ENCODE measurements at regions not wholly inside any gene's neighbourhood (a gene's known extent, or its start where the extent isn't known, plus 50 kb on each side); places are given as distances from the start of the nearest gene placed in this dataset.
"Not testable (repeated sequence)": the region's sequence is repeated elsewhere in the genome, so short reads cannot be mapped to it uniquely, and the experiment has no call there.

GRCh38 chr10:9228771-9229170 is 1174.3 kb downstream of the GATA3 start:
- Mint-ChIP-seq H3K27ac (no peak overlapping the region), H3K27me3 (peaks cover 69% of the 10 kb centered on the region), H3K4me3 (no peak overlapping the region), H3K4me1 (peaks cover 7% of the 10 kb centered on the region), H3K36me3 (ENCODE audit: low read depth) (peaks cover 2% of the 10 kb centered on the region)
- DNase-seq (no peak), ATAC-seq (no peak)
- H3K9me3 ChIP-seq (ENCODE audit: control insufficient read depth, low read length, poor library complexity, severe bottlenecking) = no peaks in the 10 kb centered on the region

GRCh38 chr10:9229702-9230244 is 1175.3 kb downstream of the GATA3 start:
- DNase-seq (no peak), ATAC-seq (peak; percentile 20)
- peak overlapping the region; percentile 59 for H3K4me3 Mint-ChIP-seq

GRCh38 chr10:9230625-9231024 is 1176.1 kb downstream of the GATA3 start:
- H3K9me3 ChIP-seq (ENCODE audit: control insufficient read depth, low read length, poor library complexity, severe bottlenecking) = no peaks in the 10 kb centered on the region
- Mint-ChIP-seq H3K27me3 (peaks cover 54% of the 10 kb centered on the region), H3K4me3 (no peak overlapping the region), H3K27ac (no peak overlapping the region), H3K36me3 (ENCODE audit: low read depth) (no peaks in the 10 kb centered on the region), H3K4me1 (peaks cover 7% of the 10 kb centered on the region)
- ATAC-seq (no peak), DNase-seq (no peak)

More at GRCh38 chr10:9229702-9230244, 1175.3 kb downstream of the GATA3 start:
- Mint-ChIP-seq H3K4me1 (peaks cover 7% of the 10 kb centered on the region), H3K36me3 (ENCODE audit: low read depth) (no peaks in the 10 kb centered on the region), H3K27me3 (peaks cover 62% of the 10 kb centered on the region), H3K27ac (no peak overlapping the region)
- H3K9me3 ChIP-seq (ENCODE audit: control insufficient read depth, low read length, poor library complexity, severe bottlenecking) = no peaks in the 10 kb centered on the region

GRCh38 chr10:9234191-9234590 is 1179.7 kb downstream of the GATA3 start:
- H3K4me1 Mint-ChIP-seq = peaks cover 7% of the 10 kb centered on the region
- no peak overlapping the region for H3K4me3 Mint-ChIP-seq
- H3K27ac Mint-ChIP-seq = no peak overlapping the region
- no peaks in the 10 kb centered on the region for H3K36me3 Mint-ChIP-seq (ENCODE audit: low read depth)
- DNase-seq (no peak), ATAC-seq (no peak)
- peaks cover 42% of the 10 kb centered on the region for H3K27me3 Mint-ChIP-seq
- H3K9me3 ChIP-seq (ENCODE audit: control insufficient read depth, low read length, poor library complexity, severe bottlenecking) = no peaks in the 10 kb centered on the region

GRCh38 chr10:9238041-9238440 is 1183.6 kb downstream of the GATA3 start:
- H3K36me3 Mint-ChIP-seq (ENCODE audit: low read depth) = no peaks in the 10 kb centered on the region
- no peak for DNase-seq
- no peak overlapping the region for H3K4me3 Mint-ChIP-seq
- H3K4me1 Mint-ChIP-seq = no peaks in the 10 kb centered on the region
- peaks cover 16% of the 10 kb centered on the region for H3K27me3 Mint-ChIP-seq
- no peaks in the 10 kb centered on the region for H3K9me3 ChIP-seq (ENCODE audit: control insufficient read depth, low read length, poor library complexity, severe bottlenecking)
- H3K27ac Mint-ChIP-seq = no peak overlapping the region
- no peak for ATAC-seq

GRCh38 chr10:9239298-9239697 is 1184.8 kb downstream of the GATA3 start:
- ATAC-seq = no peak
- no peak overlapping the region for H3K27ac Mint-ChIP-seq
- peaks cover 20% of the 10 kb centered on the region for H3K27me3 Mint-ChIP-seq

GRCh38 chr10:9243941-9244411 is 1189.5 kb downstream of the GATA3 start:
- DNase-seq (no peak), ATAC-seq (no peak)
- H3K9me3 ChIP-seq (ENCODE audit: control insufficient read depth, low read length, poor library complexity, severe bottlenecking) = no peaks in the 10 kb centered on the region
- no peaks in the 10 kb centered on the region for H3K4me1 Mint-ChIP-seq
- H3K36me3 Mint-ChIP-seq (ENCODE audit: low read depth) = peaks cover 2% of the 10 kb centered on the region
- H3K27ac Mint-ChIP-seq = no peak overlapping the region
- H3K27me3 Mint-ChIP-seq = peaks cover 30% of the 10 kb centered on the region
- H3K4me3 Mint-ChIP-seq = no peak overlapping the region

More at GRCh38 chr10:9239298-9239697, 1184.8 kb downstream of the GATA3 start:
- H3K4me1 Mint-ChIP-seq = no peaks in the 10 kb centered on the region
- H3K36me3 Mint-ChIP-seq (ENCODE audit: low read depth) = no peaks in the 10 kb centered on the region
- no peak for DNase-seq
- H3K9me3 ChIP-seq (ENCODE audit: control insufficient read depth, low read length, poor library complexity, severe bottlenecking) = no peaks in the 10 kb centered on the region
- H3K4me3 Mint-ChIP-seq = no peak overlapping the region

- Mint-ChIP-seq H3K27me3 (peaks cover 30% of the 10 kb centered on the region), H3K27ac (no peak overlapping the region), H3K4me1 (no peaks in the 10 kb centered on the region), H3K4me3 (no peak overlapping the region), H3K36me3 (ENCODE audit: low read depth) (peaks cover 2% of the 10 kb centered on the region)
- ATAC-seq (no peak), DNase-seq (no peak)
- H3K9me3 ChIP-seq (ENCODE audit: control insufficient read depth, low read length, poor library complexity, severe bottlenecking) = no peaks in the 10 kb centered on the region
These were observed 1190.4 kb downstream of the GATA3 start for GRCh38 chr10:9244864-9245263.

- no peak overlapping the region for H3K4me3 Mint-ChIP-seq
- ATAC-seq = no peak
- DNase-seq = no peak
- H3K27ac Mint-ChIP-seq = no peak overlapping the region
- H3K9me3 ChIP-seq (ENCODE audit: control insufficient read depth, low read length, poor library complexity, severe bottlenecking) = no peaks in the 10 kb centered on the region
- H3K36me3 Mint-ChIP-seq (ENCODE audit: low read depth) = peaks cover 2% of the 10 kb centered on the region
- H3K4me1 Mint-ChIP-seq = no peaks in the 10 kb centered on the region
- H3K27me3 Mint-ChIP-seq = peaks cover 42% of the 10 kb centered on the region
These were observed 1198.6 kb downstream of the GATA3 start for GRCh38 chr10:9253121-9253520.

- Mint-ChIP-seq H3K4me3 (no peak overlapping the region), H3K27ac (no peak overlapping the region), H3K36me3 (ENCODE audit: low read depth) (no peaks in the 10 kb centered on the region), H3K4me1 (no peaks in the 10 kb centered on the region), H3K27me3 (peaks cover 46% of the 10 kb centered on the region)
- no peak for DNase-seq
- ATAC-seq = no peak
- no peaks in the 10 kb centered on the region for H3K9me3 ChIP-seq (ENCODE audit: control insufficient read depth, low read length, poor library complexity, severe bottlenecking)
These were observed 1199.9 kb downstream of the GATA3 start for GRCh38 chr10:9254353-9254752.

GRCh38 chr10:9260690-9261089 is 1206.2 kb downstream of the GATA3 start:
- Mint-ChIP-seq H3K27ac (no peak overlapping the region), H3K4me3 (no peak overlapping the region), H3K27me3 (peaks cover 73% of the 10 kb centered on the region), H3K4me1 (no peaks in the 10 kb centered on the region), H3K36me3 (ENCODE audit: low read depth) (no peaks in the 10 kb centered on the region)
- no peaks in the 10 kb centered on the region for H3K9me3 ChIP-seq (ENCODE audit: control insufficient read depth, low read length, poor library complexity, severe bottlenecking)
- ATAC-seq (no peak), DNase-seq (no peak)

GRCh38 chr10:9262770-9263169 is 1208.3 kb downstream of the GATA3 start:
- peaks cover 65% of the 10 kb centered on the region for H3K27me3 Mint-ChIP-seq
- DNase-seq = no peak
- ATAC-seq = no peak
- H3K27ac Mint-ChIP-seq = no peak overlapping the region
- no peak overlapping the region for H3K4me3 Mint-ChIP-seq
- H3K4me1 Mint-ChIP-seq = no peaks in the 10 kb centered on the region
- H3K9me3 ChIP-seq (ENCODE audit: control insufficient read depth, low read length, poor library complexity, severe bottlenecking) = no peaks in the 10 kb centered on the region
- H3K36me3 Mint-ChIP-seq (ENCODE audit: low read depth) = no peaks in the 10 kb centered on the region

GRCh38 chr10:9268176-9268575 is 1213.7 kb downstream of the GATA3 start:
- H3K9me3 ChIP-seq (ENCODE audit: control insufficient read depth, low read length, poor library complexity, severe bottlenecking) = no peaks in the 10 kb centered on the region
- Mint-ChIP-seq H3K4me1 (peaks cover 6% of the 10 kb centered on the region), H3K4me3 (no peak overlapping the region), H3K27me3 (peaks cover 62% of the 10 kb centered on the region), H3K36me3 (ENCODE audit: low read depth) (no peaks in the 10 kb centered on the region), H3K27ac (no peak overlapping the region)
- DNase-seq = no peak
- ATAC-seq = no peak

- not testable (repeated sequence) for H3K36me3 Mint-ChIP-seq (ENCODE audit: low read depth); H3K4me1 Mint-ChIP-seq
These were observed 1218.8 kb downstream of the GATA3 start for GRCh38 chr10:9273126-9273833.

More at GRCh38 chr10:9273126-9273833, 1218.8 kb downstream of the GATA3 start:
- not testable (repeated sequence) for ATAC-seq; H3K4me3 Mint-ChIP-seq; H3K9me3 ChIP-seq (ENCODE audit: control insufficient read depth, low read length, poor library complexity, severe bottlenecking); DNase-seq; H3K27ac Mint-ChIP-seq
- H3K27me3 Mint-ChIP-seq = peaks cover 57% of the 10 kb centered on the region
